Astrocyte (in vitro differentiated cells and primary cell): ENCODE measurements at regions not wholly inside any gene's neighbourhood (a gene's known extent, or its start where the extent isn't known, plus 50 kb on each side); places are given as distances from the start of the nearest gene placed in this dataset.
"Not testable (repeated sequence)": the region's sequence is repeated elsewhere in the genome, so short reads cannot be mapped to it uniquely, and the experiment has no call there.

Experiments
- EZH2 ChIP-seq: IDR thresholded peaks from 2 replicates; pipeline ENCODE4 v1.6.1; 2012; ENCODE audit warnings: mild to moderate bottlenecking, low read length, inconsistent platforms; ENCODE audit not compliant: insufficient read depth
- TF ChIP-seq, protein P1 (sequence below): IDR thresholded peaks from 2 replicates; pipeline ENCODE4 v1.5.1; 2011; ENCODE audit warnings: low read depth, mild to moderate bottlenecking, inconsistent platforms, low read length, moderate library complexity; ENCODE audit not compliant: insufficient read depth

DNA sequence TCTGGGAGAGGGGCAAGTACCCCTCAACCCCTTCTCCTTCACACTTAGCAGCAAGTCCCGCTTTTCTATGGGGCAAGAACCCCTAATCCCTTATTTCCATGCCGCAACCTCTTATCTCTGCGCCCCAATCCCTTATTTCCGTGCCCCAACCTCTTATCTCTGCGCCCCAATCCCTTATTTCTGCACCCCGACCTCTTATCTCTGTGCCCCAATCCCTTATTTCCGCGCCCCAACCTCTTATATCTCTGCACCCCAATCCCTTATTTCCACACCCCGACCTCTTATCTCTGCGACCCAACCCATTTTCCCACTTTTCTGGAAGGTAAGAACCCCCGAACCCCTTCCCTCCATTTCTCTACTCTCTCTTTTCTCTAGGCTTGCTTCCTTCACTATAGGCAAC is 95.6 kb upstream of the RAB4A start:
- TF ChIP-seq, protein P1, sequence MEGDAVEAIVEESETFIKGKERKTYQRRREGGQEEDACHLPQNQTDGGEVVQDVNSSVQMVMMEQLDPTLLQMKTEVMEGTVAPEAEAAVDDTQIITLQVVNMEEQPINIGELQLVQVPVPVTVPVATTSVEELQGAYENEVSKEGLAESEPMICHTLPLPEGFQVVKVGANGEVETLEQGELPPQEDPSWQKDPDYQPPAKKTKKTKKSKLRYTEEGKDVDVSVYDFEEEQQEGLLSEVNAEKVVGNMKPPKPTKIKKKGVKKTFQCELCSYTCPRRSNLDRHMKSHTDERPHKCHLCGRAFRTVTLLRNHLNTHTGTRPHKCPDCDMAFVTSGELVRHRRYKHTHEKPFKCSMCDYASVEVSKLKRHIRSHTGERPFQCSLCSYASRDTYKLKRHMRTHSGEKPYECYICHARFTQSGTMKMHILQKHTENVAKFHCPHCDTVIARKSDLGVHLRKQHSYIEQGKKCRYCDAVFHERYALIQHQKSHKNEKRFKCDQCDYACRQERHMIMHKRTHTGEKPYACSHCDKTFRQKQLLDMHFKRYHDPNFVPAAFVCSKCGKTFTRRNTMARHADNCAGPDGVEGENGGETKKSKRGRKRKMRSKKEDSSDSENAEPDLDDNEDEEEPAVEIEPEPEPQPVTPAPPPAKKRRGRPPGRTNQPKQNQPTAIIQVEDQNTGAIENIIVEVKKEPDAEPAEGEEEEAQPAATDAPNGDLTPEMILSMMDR = not testable (repeated sequence)
- TF ChIP-seq EZH2 = not testable (repeated sequence)
